CD8-positive, alpha-beta memory T cell (primary cell): ENCODE measurements at regions not wholly inside any gene's neighbourhood (a gene's known extent, or its start where the extent isn't known, plus 50 kb on each side); places are given as distances from the start of the nearest gene placed in this dataset.

Experiments used
- CTCF ChIA-PET: fragments of 350-600 bp; sonication (Branson Sonifier 250); formaldehyde crosslinking; loops from one replicate; lab custom pipeline; 2021; ENCODE audit warnings: antibody characterized with exemption; lab: Charles Lee
- POLR2A ChIA-PET: fragments of 350-600 bp; sonication (Branson Sonifier 250); formaldehyde crosslinking; loops from one replicate; lab custom pipeline; 2021; ENCODE audit warnings: antibody characterized with exemption; lab: Charles Lee
- DNase-seq, 5 donors: peaks; one replicate each; pipeline versions ENCODE4 v3.0.0 to v3.0.0-alpha.2; 2020 to 2022; ENCODE audit warnings: mixed read lengths in 1 of 5
- H3K27ac ChIP-seq: one replicate; pipeline ENCODE4 v1.7.0; 2013; ENCODE audit warnings: low read depth, mild to moderate bottlenecking, low read length, moderate library complexity
- H3K27me3 ChIP-seq: 2 replicates; pipeline ENCODE4 v1.7.0; 2013; ENCODE audit warnings: low read length, mild to moderate bottlenecking; ENCODE audit not compliant: insufficient read depth, poor library complexity, severe bottlenecking
- H3K36me3 ChIP-seq: 2 replicates; pipeline ENCODE4 v1.7.0; 2013; ENCODE audit warnings: mild to moderate bottlenecking, low read length, moderate library complexity; ENCODE audit not compliant: insufficient read depth
- H3K4me1 ChIP-seq: 2 replicates; pipeline ENCODE4 v1.7.0; 2013; ENCODE audit warnings: mild to moderate bottlenecking, low read length, moderate library complexity; ENCODE audit not compliant: insufficient read depth
- H3K4me3 ChIP-seq: 2 replicates; pipeline ENCODE4 v1.7.0; 2013; ENCODE audit warnings: mild to moderate bottlenecking, low read length
- H3K9me3 ChIP-seq: 2 replicates; pipeline ENCODE4 v1.7.0; 2013; ENCODE audit warnings: mild to moderate bottlenecking, low read length
- H3K27ac Mint-ChIP-seq, 8 donors: one replicate each; pipeline ENCODE4 v1.8.0; 2020 to 2021; ENCODE audit warnings: mixed read lengths in 8 of 8, mild to moderate bottlenecking in 6 of 8, inconsistent platforms in 3 of 8, moderate library complexity in 3 of 8
- H3K27me3 Mint-ChIP-seq, 2 donors: one replicate each; pipeline ENCODE4 v1.8.0; 2020 to 2021; ENCODE audit warnings: mixed read lengths in 2 of 2, mild to moderate bottlenecking in 1 of 2, moderate library complexity in 1 of 2
- H3K36me3 Mint-ChIP-seq, 3 donors: one replicate each; pipeline ENCODE4 v1.8.0; 2020 to 2021; ENCODE audit warnings: mixed read lengths in 3 of 3, inconsistent platforms in 1 of 3, mild to moderate bottlenecking in 1 of 3
- H3K4me1 Mint-ChIP-seq, 3 donors: one replicate each; pipeline ENCODE4 v1.8.0; 2020 to 2021; ENCODE audit warnings: mixed read lengths in 3 of 3, inconsistent platforms in 1 of 3, mild to moderate bottlenecking in 1 of 3
- H3K4me3 Mint-ChIP-seq, 7 donors: one replicate each; pipeline ENCODE4 v1.8.0; 2020 to 2021; ENCODE audit warnings: mixed read lengths in 7 of 7, mild to moderate bottlenecking in 6 of 7, moderate library complexity in 4 of 7, inconsistent platforms in 2 of 7
- H3K9me3 Mint-ChIP-seq, 5 donors: one replicate each; pipeline ENCODE4 v1.8.0; 2020 to 2022; ENCODE audit warnings: mixed read lengths in 5 of 5, mild to moderate bottlenecking in 3 of 5, moderate library complexity in 2 of 5, inconsistent platforms in 1 of 5

DNA sequence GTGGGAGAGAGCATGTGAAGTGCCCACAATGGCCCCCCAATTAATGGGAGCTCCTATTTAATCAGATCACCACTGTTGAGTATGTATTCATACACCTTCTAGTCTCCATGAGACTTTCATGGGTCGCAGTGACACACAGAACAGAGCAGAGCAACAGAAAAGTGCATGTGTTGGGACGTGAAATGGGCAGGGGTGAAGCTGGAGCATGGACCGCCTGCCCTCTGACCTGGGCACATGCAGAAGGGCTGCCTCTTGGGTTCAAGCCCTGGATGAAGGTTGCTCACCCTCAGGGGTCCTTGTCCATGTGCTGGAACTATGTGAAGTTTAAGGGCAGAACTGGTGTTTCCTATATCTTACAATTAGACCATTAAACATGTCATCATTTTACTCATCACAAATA is 106.0 kb upstream of the PHACTR3 start:
- no peaks in the 10 kb centered on the region for H3K36me3 ChIP-seq
- H3K27ac ChIP-seq, result no peak overlapping the region
- H3K4me3 ChIP-seq, result no peak overlapping the region
- H3K4me1 ChIP-seq, result no peaks in the 10 kb centered on the region
- ChIA-PET POLR2A (no interaction called here), CTCF (interaction anchor here (1.1 to 1.3 kb wide), 2 partner anchors 9 to 27 kb away, joined by 3 to 4 read pairs; no protein-coding TSS in a partner anchor)
- peaks cover 0 to 12% (median 2%) of the 10 kb centered on the region in 5 donors for H3K9me3 Mint-ChIP-seq
- no peaks in the 10 kb centered on the region for H3K9me3 ChIP-seq
- DNase-seq, result no peak
- peaks cover 13 to 50% of the 10 kb centered on the region in 2 donors for H3K27me3 Mint-ChIP-seq
- H3K27ac Mint-ChIP-seq, result no peak overlapping the region
- H3K27me3 ChIP-seq, result peaks cover 10% of the 10 kb centered on the region
- no peak overlapping the region for H3K4me3 Mint-ChIP-seq
- no peaks in the 10 kb centered on the region for H3K36me3 Mint-ChIP-seq
- no peaks in the 10 kb centered on the region for H3K4me1 Mint-ChIP-seq

DNA sequence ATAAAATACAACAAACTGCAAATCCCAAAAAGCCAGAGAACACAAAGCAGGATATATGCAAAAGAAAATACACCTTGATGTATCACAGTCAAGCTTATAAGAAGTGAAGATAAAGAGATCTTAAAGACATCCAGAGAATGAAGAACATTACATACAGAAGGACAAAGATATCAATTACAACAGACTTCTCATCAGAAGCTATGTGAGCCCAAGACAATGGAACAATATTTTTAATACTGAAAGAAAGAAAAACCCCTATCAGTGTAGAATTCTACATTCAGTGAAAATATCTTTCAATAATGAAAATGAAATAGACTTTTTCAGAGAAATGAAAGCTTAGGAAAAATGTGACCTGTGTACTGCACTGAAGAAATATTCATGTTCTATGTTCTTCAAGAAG is 104.5 kb upstream of the PHACTR3 start:
- H3K4me1 Mint-ChIP-seq, result no peaks in the 10 kb centered on the region
- peaks cover 0 to 12% (median 2%) of the 10 kb centered on the region in 5 donors for H3K9me3 Mint-ChIP-seq
- no peak overlapping the region for H3K27ac Mint-ChIP-seq
- no peaks in the 10 kb centered on the region for H3K36me3 Mint-ChIP-seq
- no peaks in the 10 kb centered on the region for H3K9me3 ChIP-seq
- H3K27me3 Mint-ChIP-seq, result peaks cover 11 to 42% of the 10 kb centered on the region in 2 donors
- POLR2A ChIA-PET, result no interaction called here
- no peaks in the 10 kb centered on the region for H3K36me3 ChIP-seq
- no peak for DNase-seq
- peaks cover 10% of the 10 kb centered on the region for H3K27me3 ChIP-seq
- no peak overlapping the region for H3K4me3 ChIP-seq
- CTCF ChIA-PET, result no interaction called here
- H3K27ac ChIP-seq, result no peak overlapping the region
- no peak overlapping the region for H3K4me3 Mint-ChIP-seq
- no peaks in the 10 kb centered on the region for H3K4me1 ChIP-seq

DNA sequence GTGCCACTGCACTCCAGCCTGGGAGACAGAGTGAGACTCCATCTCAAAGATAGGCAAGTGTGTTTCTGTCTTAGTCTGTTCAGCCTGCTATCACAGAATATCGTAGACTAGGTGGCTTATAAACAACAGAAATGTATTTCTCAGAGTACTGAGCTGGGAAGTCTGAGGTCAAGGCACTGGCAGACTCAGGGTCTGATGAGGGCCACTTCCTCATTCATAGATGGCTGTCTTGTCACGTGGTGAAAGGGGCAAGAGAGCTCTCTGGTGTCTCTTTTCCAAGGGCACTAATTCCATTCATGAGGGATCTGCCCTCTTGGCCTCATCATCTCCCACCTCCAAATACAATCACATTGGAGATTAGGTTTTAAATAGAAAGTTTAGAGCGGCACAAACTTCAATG is 95.6 kb upstream of the PHACTR3 start:
- POLR2A ChIA-PET, result no interaction called here
- H3K9me3 ChIP-seq, result no peaks in the 10 kb centered on the region
- no peak for DNase-seq
- H3K4me3 ChIP-seq, result no peak overlapping the region
- Mint-ChIP-seq H3K27ac (no peak overlapping the region), H3K4me1 (no peaks in the 10 kb centered on the region), H3K36me3 (peaks cover 0 to 2% (median 0%) of the 10 kb centered on the region in 3 donors), H3K4me3 (no peak overlapping the region), H3K27me3 (peaks cover 11 to 24% of the 10 kb centered on the region in 2 donors), H3K9me3 (no peaks in the 10 kb centered on the region)
- no peak overlapping the region for H3K27ac ChIP-seq
- CTCF ChIA-PET, result interaction anchor here (1.0 kb wide), 1 partner anchor 13 kb away, joined by 3 read pairs; no protein-coding TSS in a partner anchor
- H3K27me3 ChIP-seq, result no peaks in the 10 kb centered on the region
- H3K4me1 ChIP-seq, result no peaks in the 10 kb centered on the region
- no peaks in the 10 kb centered on the region for H3K36me3 ChIP-seq

DNA sequence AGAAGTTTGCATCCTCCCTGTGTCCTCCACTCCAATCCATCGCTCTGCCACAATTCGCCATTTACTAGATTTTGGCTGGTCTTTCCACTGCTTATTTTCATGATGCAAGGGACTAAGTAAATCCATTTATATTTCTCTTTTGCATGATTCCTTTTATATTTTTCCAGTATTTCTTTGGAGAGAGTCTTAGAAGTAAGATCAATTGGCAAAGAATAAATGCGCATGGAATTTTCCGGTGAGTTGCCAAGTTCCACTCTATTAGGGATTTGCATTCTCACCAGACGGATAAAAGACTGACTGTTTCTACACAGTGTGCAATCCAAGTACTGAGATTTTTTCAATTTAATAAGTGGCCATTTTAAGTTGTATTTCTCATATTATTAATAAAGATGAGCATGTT is 91.7 kb upstream of the PHACTR3 start:
- no peak overlapping the region for H3K4me3 Mint-ChIP-seq
- H3K27me3 Mint-ChIP-seq, result peaks cover 31 to 58% of the 10 kb centered on the region in 2 donors
- Histone ChIP-seq H3K27ac (no peak overlapping the region), H3K4me3 (no peak overlapping the region), H3K27me3 (no peaks in the 10 kb centered on the region), H3K9me3 (no peaks in the 10 kb centered on the region), H3K36me3 (no peaks in the 10 kb centered on the region), H3K4me1 (no peaks in the 10 kb centered on the region)
- no peaks in the 10 kb centered on the region for H3K4me1 Mint-ChIP-seq
- ChIA-PET CTCF (no interaction called here), POLR2A (no interaction called here)
- no peaks in the 10 kb centered on the region for H3K36me3 Mint-ChIP-seq
- DNase-seq, result no peak
- H3K27ac Mint-ChIP-seq, result no peak overlapping the region
- H3K9me3 Mint-ChIP-seq, result no peaks in the 10 kb centered on the region

DNA sequence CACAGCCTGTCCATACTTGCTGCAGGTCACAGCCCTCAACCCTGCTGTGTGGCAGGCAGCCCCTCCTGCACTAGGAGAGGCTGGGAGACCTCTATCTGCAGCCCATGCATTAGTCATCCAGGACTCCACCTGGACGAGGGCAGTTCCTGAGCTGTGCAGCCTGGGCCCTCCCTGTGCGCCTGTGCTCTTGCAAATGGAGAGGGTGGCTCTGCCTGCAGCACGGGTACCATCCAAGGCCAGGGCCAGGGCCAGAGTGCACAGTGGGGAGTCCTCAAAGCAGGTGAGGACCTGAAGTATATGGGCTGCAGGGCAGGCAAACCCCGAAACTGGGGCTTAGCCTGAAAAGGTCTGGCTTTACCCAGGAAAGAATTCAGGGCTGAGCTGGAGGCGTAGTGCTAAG is 89.8 kb upstream of the PHACTR3 start:
- Histone ChIP-seq H3K4me1 (no peaks in the 10 kb centered on the region), H3K27ac (no peak overlapping the region), H3K4me3 (no peak overlapping the region), H3K27me3 (no peaks in the 10 kb centered on the region), H3K9me3 (no peaks in the 10 kb centered on the region), H3K36me3 (no peaks in the 10 kb centered on the region)
- no peaks in the 10 kb centered on the region for H3K4me1 Mint-ChIP-seq
- ChIA-PET POLR2A (no interaction called here), CTCF (no interaction called here)
- H3K27ac Mint-ChIP-seq, result no peak overlapping the region
- no peak for DNase-seq
- no peaks in the 10 kb centered on the region for H3K9me3 Mint-ChIP-seq
- H3K4me3 Mint-ChIP-seq, result no peak overlapping the region
- no peaks in the 10 kb centered on the region for H3K36me3 Mint-ChIP-seq
- H3K27me3 Mint-ChIP-seq, result peaks cover 29 to 74% of the 10 kb centered on the region in 2 donors

DNA sequence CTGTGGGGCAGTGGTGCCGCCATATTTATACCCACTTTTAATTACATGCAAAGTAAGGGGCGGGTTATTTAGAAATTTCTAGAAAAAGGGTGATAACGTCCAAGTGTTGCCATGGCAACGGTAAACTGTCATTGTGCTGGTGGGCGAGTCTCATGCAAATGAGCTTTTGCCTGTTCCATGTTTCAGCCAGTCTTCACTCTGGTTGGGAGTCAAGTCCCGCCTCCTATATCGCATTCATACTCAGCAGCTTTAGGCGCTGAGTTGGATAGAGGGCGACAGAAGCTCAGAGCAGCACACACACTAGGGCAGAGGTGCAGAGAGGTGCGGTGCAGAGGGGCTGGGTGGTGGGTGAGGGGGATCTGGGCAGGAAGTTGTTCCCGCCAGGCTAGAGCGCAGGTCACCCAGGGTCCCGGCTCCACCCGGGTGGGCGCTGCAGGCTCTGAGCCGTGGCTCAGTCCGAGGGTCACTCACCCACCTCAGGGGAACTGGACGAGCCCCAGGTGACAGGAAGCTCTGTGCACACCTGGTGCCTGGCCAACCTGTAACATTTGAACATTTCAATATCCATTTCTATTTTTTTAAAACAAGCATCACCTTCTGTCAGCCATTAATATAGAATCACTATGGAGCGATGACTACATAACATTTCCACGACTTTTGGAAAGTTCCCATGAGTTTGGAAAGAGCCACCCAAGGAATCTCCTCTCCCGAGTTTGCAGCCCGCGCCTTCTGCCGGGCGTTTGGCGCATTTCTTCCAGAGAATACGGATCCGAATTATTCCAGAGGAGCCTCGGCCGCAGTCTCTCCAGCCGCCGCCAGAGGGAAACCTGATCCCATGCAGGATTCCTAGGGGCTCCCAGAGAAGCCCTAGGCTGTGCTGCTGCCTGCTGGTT is 89.1 kb upstream of the PHACTR3 start:
- Histone ChIP-seq H3K9me3 (no peaks in the 10 kb centered on the region), H3K36me3 (no peaks in the 10 kb centered on the region), H3K4me1 (no peaks in the 10 kb centered on the region), H3K27me3 (no peaks in the 10 kb centered on the region), H3K27ac (no peak overlapping the region), H3K4me3 (no peak overlapping the region)
- no peak overlapping the region for H3K4me3 Mint-ChIP-seq
- no peaks in the 10 kb centered on the region for H3K36me3 Mint-ChIP-seq
- CTCF ChIA-PET, result no interaction called here
- H3K9me3 Mint-ChIP-seq, result no peaks in the 10 kb centered on the region
- H3K27ac Mint-ChIP-seq, result no peak overlapping the region
- POLR2A ChIA-PET, result no interaction called here
- peaks cover 32 to 80% of the 10 kb centered on the region in 2 donors for H3K27me3 Mint-ChIP-seq
- no peak for DNase-seq
- no peaks in the 10 kb centered on the region for H3K4me1 Mint-ChIP-seq

DNA sequence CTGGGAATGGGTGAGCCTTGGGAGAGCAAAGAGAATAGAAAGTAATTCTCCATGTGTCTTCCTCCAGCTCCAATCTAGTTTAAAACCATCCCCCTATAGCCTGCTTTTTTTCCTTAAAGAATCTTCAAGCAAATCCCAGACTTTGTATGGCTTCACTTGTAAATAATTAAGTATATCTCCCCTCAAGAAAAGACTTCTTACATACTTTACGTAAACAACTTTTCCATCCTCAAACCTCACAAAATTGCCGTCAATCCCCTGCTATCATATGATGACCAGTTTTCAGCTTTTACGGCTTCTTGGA is 88.5 kb upstream of the PHACTR3 start:
- DNase-seq, result no peak
- H3K9me3 ChIP-seq, result no peaks in the 10 kb centered on the region
- Mint-ChIP-seq H3K27me3 (peaks cover 32 to 86% of the 10 kb centered on the region in 2 donors), H3K4me3 (no peak overlapping the region), H3K4me1 (no peaks in the 10 kb centered on the region), H3K9me3 (no peaks in the 10 kb centered on the region), H3K27ac (no peak overlapping the region), H3K36me3 (no peaks in the 10 kb centered on the region)
- no peaks in the 10 kb centered on the region for H3K36me3 ChIP-seq
- no peak overlapping the region for H3K4me3 ChIP-seq
- CTCF ChIA-PET, result no interaction called here
- POLR2A ChIA-PET, result no interaction called here
- H3K4me1 ChIP-seq, result no peaks in the 10 kb centered on the region
- no peak overlapping the region for H3K27ac ChIP-seq
- H3K27me3 ChIP-seq, result no peaks in the 10 kb centered on the region

DNA sequence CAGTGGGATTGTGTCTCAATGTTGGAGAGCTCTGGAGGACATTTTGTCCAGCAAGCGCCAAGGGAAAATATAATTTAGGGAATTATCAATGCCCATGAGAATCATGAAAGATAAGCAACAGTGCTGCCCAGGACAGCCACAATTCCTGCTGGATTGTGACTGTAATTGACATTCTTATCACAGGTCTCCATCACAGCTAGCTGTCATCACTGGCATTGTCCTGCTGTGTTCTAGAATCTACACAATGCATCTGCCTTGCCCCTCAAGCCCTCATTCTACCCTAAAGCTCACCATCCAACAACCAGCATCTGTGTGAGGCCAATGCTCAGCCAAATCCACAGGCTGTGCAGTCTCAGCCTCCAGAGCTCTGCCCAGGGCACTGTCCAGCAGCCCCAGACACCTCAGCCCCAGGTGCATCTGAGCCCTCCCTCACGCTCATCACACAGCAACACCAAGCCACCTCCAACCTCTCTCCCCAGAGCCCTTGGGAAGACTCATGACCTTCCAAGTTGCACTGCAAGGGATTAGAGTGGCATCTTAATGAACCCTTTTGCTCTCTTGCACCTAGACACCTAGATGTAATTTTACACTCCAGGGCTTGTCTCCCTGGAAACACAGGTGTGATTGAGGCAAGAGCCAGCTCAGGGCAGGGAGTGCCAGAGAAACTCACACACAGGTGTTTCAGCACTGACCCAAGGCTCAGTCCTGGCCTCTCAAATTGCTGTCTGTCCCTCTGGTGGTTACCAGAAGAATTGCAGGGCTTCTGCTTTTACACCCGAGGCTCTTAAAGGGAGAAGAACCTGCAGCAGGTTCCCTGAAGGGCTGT is 85.2 kb upstream of the PHACTR3 start:
- Histone ChIP-seq H3K4me3 (no peak overlapping the region), H3K27ac (no peak overlapping the region), H3K9me3 (no peaks in the 10 kb centered on the region), H3K4me1 (no peaks in the 10 kb centered on the region), H3K27me3 (no peaks in the 10 kb centered on the region), H3K36me3 (no peaks in the 10 kb centered on the region)
- CTCF ChIA-PET, result interaction anchor here (0.6 kb wide), 1 partner anchor 536 kb away, joined by 3 read pairs; no protein-coding TSS in a partner anchor
- no peak overlapping the region for H3K27ac Mint-ChIP-seq
- peak in 1 of 5 donors; percentile 21 for DNase-seq
- POLR2A ChIA-PET, result no interaction called here
- H3K36me3 Mint-ChIP-seq, result no peaks in the 10 kb centered on the region
- no peaks in the 10 kb centered on the region for H3K4me1 Mint-ChIP-seq
- no peak overlapping the region for H3K4me3 Mint-ChIP-seq
- H3K27me3 Mint-ChIP-seq, result peaks cover 34 to 80% of the 10 kb centered on the region in 2 donors
- no peaks in the 10 kb centered on the region for H3K9me3 Mint-ChIP-seq
